OCI-M1 (cell line): ENCODE measurements at regions not wholly inside any gene's neighbourhood (a gene's known extent, or its start where the extent isn't known, plus 50 kb on each side); places are given as distances from the start of the nearest gene placed in this dataset.
"Not testable (repeated sequence)": the region's sequence is repeated elsewhere in the genome, so short reads cannot be mapped to it uniquely, and the experiment has no call there.

Source experiments
- DNase-seq: peaks from one replicate; lab custom pipeline; 2025; lab: John Stamatoyannopoulos, UW

DNA sequence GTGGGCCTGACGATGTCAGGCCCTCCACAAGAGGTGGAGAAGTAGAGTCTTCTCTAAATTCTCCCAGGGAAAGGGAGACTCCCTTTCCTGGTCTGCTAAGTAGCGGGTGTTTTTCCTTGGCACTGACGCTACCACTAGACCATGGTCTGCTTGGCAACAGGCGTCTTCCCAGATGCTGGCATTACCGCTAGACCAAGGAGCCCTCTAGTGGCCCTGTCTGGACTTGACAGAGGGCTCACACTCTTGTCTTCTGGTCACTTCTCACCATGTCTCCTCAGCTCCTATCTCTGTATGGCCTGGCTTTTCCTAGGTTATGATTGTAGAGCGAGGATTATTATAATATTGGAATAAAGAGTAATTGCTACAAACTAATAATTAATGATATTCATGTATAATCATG, 51.1 kb upstream of the RASSF6 start:
- DNase-seq = not testable (repeated sequence)

DNA sequence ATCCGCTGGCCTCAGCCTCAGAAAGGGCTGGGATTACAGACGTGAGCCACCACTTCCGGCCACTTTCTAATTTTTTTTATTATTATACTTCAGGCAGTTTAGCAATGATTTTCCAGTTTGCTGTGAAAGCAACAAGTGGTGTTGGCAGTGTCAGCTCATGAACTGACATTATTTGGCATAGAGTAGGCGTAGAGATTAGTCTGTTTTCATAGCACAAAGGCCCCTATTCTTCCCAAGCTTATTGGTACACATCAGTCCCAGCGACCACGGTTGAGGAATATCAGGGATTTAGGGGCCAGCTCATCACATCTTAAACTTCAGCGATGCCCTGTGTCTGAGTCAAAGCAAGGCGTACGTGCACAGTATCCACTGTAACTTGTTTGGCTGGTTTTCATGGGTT, 53.0 kb upstream of the RASSF6 start:
- DNase-seq = no peak

DNA sequence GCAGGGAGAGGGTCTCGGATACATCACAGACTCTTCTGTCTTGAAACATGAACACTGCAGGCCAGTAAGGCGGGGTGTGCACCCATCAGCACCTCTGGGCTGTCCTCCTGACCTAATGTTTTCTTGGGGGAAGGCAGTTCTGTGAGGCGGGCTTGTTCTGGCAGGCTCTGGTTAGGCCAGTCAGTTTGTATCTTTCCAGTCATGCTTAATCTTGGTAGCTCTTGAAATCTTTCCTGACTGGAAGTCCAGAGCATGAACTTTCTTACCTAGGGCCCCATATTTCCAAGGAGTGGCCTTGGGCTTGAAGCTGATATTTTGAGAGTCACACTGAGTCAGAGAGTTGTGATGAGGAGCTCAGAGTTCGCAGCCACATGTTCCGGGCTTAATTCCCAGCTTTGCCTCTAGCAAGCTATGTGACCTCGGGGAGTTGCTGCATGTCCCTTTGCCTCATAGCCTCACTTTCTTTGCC, 54.2 kb upstream of the RASSF6 start:
- no peak for DNase-seq

DNA sequence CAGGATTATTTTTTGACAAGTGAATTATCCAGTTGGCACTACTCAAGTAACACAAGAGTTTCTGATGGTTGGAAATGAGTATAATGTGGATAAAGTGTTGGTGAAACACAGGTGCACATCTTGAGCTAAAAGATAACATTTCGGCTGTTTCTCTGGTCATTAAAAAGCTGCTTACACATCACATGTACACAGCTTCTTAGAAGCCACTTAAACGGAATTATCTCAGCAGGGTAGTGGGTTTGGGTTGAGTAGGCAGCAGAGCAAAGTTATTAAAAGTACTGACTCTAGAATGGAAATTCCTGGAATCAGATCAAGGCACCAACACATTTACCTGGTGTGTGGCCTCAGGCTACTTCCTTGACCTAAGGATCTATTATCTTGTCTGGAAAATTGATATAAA, 55.4 kb upstream of the RASSF6 start:
- DNase-seq = peak; percentile 26

- no peak for DNase-seq
Measured at GRCh38 chr4:73676136-73676535, 55.9 kb upstream of the RASSF6 start.

- no peak for DNase-seq
Measured at GRCh38 chr4:73676861-73677323, 56.7 kb upstream of the RASSF6 start.

DNA sequence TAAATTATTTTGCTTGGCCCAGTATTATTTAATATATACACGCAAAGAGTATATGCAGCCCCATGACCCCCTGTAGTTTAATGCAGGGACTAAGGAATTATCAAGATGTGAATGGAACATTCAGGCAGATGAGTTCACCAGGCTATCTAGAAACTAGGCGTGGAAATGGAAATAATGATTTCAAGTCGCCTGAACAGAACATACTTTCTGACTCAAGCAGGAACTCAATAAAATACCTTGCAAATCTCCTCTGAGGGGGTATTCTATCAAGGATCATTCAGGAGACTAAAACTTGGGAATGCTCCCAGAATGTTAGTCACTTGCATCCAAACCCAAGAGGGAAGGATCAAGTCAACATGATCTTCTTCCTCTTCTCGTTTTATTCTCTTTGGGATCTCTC, 59.6 kb upstream of the RASSF6 start:
- no peak for DNase-seq

DNA sequence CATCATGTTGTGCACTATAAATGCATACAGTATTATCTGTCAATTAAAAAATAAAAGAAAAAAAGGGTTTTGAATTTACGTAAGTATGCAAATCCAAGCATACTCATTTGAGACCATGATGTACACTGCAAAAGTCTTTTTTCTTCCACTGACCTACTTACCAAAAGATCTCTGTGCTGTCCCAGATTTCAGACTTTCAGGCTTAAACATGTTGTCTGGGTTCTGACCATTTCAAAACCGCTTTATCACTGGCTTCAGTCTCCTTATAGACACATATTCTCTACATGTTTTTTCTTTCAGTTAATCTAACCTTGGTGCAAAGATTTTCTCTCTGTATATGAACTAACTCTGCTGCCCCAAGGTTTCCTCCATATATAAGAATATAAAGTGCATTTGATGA, 58.6 kb upstream of the CXCL8 start:
- DNase-seq = no peak

DNA sequence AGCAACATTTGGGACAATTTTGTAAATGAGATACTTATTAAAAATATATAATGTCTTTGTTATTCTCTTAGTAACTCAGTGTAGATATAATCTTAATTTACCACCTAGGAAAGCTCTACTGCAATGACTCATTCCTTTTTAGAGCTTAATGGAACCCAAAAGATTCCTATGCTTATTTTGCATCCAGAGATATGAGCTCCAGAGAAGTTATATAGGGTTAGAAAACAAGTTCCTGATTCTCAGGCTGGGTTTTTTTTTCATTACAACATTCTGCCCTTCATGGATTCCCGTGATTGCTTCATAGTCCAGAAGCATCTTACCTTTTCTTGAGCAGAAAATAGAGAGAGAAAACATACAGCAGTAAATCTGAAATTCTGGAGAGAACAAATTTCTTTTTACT, 57.9 kb upstream of the CXCL8 start:
- no peak for DNase-seq

GRCh38 chr4:73683033-73683432, 57.3 kb upstream of the CXCL8 start:
- DNase-seq = no peak

- DNase-seq = no peak
Measured at GRCh38 chr4:73683456-73683855, 56.9 kb upstream of the CXCL8 start.

- no peak for DNase-seq
Measured at GRCh38 chr4:73684097-73684496, 56.3 kb upstream of the CXCL8 start.

- no peak for DNase-seq
Measured at GRCh38 chr4:73685052-73685451, 55.3 kb upstream of the CXCL8 start.

GRCh38 chr4:73687421-73687820, 52.9 kb upstream of the CXCL8 start:
- DNase-seq = no peak

DNA sequence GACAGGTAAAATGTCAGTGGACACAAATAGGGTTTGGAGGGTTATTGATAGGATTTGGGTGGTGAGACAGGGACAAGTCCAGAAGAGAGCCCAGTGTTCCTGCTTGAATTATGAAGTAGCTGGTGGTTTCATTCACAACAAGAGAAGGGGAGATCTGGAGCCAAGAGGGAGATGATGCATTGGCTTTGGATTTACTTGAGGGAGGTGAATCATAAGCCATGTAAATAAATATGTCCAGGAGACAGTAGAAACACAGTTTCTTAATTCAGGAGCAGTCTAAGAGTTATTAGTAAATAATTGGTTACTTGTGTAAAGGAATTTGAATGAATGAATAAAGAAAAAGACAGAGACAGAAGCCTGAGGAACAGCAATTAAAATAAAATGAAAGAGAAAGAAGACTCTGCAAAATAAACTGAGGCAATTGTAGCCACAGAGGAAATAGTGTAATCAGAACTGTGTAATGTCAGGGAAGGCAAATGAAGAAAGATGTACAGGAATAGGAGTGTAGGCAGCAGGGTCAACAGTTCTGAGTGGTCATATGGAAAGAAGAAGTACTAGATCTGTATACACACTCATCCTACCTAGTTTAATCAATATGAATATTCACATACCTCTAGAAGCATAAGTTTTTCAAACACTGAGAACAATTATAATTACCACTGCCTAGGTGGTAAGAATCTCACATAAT, 50.2 kb upstream of the CXCL8 start:
- no peak for DNase-seq
